Gastroesophageal sphincter (tissue), 3 donors: ENCODE measurements at regions not wholly inside any gene's neighbourhood (a gene's known extent, or its start where the extent isn't known, plus 50 kb on each side); places are given as distances from the start of the nearest gene placed in this dataset.

Experiments
- CTCF ChIP-seq, 4 experiments: fragments of 200-600 bp in 2 of 4; fragments of 450-650 bp in 2 of 4; sonication (generic) in 1 of 4; IDR thresholded peaks; one replicate each; pipeline ENCODE4 v1.5.1; 2017 to 2019; ENCODE audit warnings: antibody characterized with exemption in 4 of 4, mild to moderate bottlenecking in 2 of 4, moderate library complexity in 2 of 4
- POLR2A ChIP-seq, 2 donors: fragments of 450-650 bp; IDR thresholded peaks; one replicate each; pipeline ENCODE4 v1.6.1; 2017; ENCODE audit warnings: antibody characterized with exemption in 2 of 2, mild to moderate bottlenecking in 2 of 2, moderate library complexity in 1 of 2

DNA sequence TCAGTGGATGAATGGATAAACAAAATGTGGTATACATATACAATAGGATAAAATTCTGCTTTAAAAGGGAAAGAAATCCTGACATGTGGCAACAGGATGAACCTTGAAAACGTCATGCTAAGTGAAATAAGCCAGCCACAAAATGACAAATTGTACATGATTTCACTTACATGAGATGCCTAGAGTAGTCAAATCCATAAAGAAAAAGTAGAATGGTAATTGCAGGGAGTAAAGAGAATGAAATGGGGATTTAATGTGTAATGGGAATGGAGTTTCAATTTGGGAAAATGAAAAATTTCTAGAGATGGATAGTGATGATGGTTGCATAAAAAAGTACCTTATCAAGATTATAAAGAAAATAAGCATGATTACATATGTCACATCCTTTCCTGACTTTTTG lies 1489.2 kb upstream of the C9orf72 start:
- TF ChIP-seq POLR2A (IDR thresholded peaks at IDR 0.05) (no peak), CTCF (IDR thresholded peaks at IDR 0.05) (no peak)
